ENCODE measurements at regions not wholly inside any gene's neighbourhood (a gene's known extent, or its start where the extent isn't known, plus 50 kb on each side); places are given as distances from the start of the nearest gene placed in this dataset.
"Not testable (repeated sequence)": the region's sequence is repeated elsewhere in the genome, so short reads cannot be mapped to it uniquely, and the experiment has no call there.

- FAIRE-seq = no peak
These were observed 653.4 kb downstream of the TMEM121 start for GRCh38 chr14:106179761-106180160.

GRCh38 chr14:106184771-106185170 lies 658.4 kb downstream of the TMEM121 start:
- not testable (repeated sequence) for FAIRE-seq

- not testable (repeated sequence) for FAIRE-seq
These were observed 658.9 kb downstream of the TMEM121 start for GRCh38 chr14:106185174-106185836.

- no peak for FAIRE-seq
These were observed 659.5 kb downstream of the TMEM121 start for GRCh38 chr14:106185837-106186233.

- no peak for FAIRE-seq
These were observed 660.8 kb downstream of the TMEM121 start for GRCh38 chr14:106187216-106187615.

GRCh38 chr14:106192701-106193100 lies 666.3 kb downstream of the TMEM121 start:
- FAIRE-seq = not testable (repeated sequence)

GRCh38 chr14:106196459-106196858 lies 670.1 kb downstream of the TMEM121 start:
- FAIRE-seq = not testable (repeated sequence)

- FAIRE-seq = not testable (repeated sequence)
These were observed 670.9 kb downstream of the TMEM121 start for GRCh38 chr14:106197264-106197663.

GRCh38 chr14:106199097-106199496 lies 672.7 kb downstream of the TMEM121 start:
- no peak for FAIRE-seq

GRCh38 chr14:106200541-106201315 lies 674.3 kb downstream of the TMEM121 start:
- FAIRE-seq = no peak

- FAIRE-seq = no peak
These were observed 675.0 kb downstream of the TMEM121 start for GRCh38 chr14:106201376-106201775.

GRCh38 chr14:106203438-106203837 lies 677.1 kb downstream of the TMEM121 start:
- FAIRE-seq = no peak

- no peak for FAIRE-seq
These were observed 677.7 kb downstream of the TMEM121 start for GRCh38 chr14:106204063-106204462.

GRCh38 chr14:106207316-106207715 lies 680.9 kb downstream of the TMEM121 start:
- no peak for FAIRE-seq

GRCh38 chr14:106208794-106209193 lies 682.4 kb downstream of the TMEM121 start:
- FAIRE-seq = no peak

GRCh38 chr14:106209755-106210154 lies 683.4 kb downstream of the TMEM121 start:
- FAIRE-seq = no peak

- FAIRE-seq = no peak
These were observed 684.3 kb downstream of the TMEM121 start for GRCh38 chr14:106210650-106211049.

GRCh38 chr14:106211334-106211900 lies 685.0 kb downstream of the TMEM121 start:
- no peak for FAIRE-seq

GRCh38 chr14:106215229-106215628 lies 688.8 kb downstream of the TMEM121 start:
- no peak for FAIRE-seq

GRCh38 chr14:106216679-106217078 lies 690.3 kb downstream of the TMEM121 start:
- FAIRE-seq = no peak

GRCh38 chr14:106218174-106218573 lies 691.8 kb downstream of the TMEM121 start:
- no peak for FAIRE-seq

GRCh38 chr14:106222311-106222710 lies 695.9 kb downstream of the TMEM121 start:
- no peak for FAIRE-seq

GRCh38 chr14:106222731-106223130 lies 696.3 kb downstream of the TMEM121 start:
- no peak for FAIRE-seq

- FAIRE-seq = no peak
These were observed 701.4 kb downstream of the TMEM121 start for GRCh38 chr14:106227793-106228192.
